NCI-H187 treated with DMSO at 0.1 percent for 48 hours (cell line): ENCODE measurements at regions not wholly inside any gene's neighbourhood (a gene's known extent, or its start where the extent isn't known, plus 50 kb on each side); places are given as distances from the start of the nearest gene placed in this dataset.
A peak's percentile ranks its signal among the peaks of the same experiment; 100 is the strongest.
"Not testable (repeated sequence)": the region's sequence is repeated elsewhere in the genome, so short reads cannot be mapped to it uniquely, and the experiment has no call there.

Experiments used
- DNase-seq: peaks from one replicate; lab custom pipeline; 2025; lab: John Stamatoyannopoulos, UW

DNA sequence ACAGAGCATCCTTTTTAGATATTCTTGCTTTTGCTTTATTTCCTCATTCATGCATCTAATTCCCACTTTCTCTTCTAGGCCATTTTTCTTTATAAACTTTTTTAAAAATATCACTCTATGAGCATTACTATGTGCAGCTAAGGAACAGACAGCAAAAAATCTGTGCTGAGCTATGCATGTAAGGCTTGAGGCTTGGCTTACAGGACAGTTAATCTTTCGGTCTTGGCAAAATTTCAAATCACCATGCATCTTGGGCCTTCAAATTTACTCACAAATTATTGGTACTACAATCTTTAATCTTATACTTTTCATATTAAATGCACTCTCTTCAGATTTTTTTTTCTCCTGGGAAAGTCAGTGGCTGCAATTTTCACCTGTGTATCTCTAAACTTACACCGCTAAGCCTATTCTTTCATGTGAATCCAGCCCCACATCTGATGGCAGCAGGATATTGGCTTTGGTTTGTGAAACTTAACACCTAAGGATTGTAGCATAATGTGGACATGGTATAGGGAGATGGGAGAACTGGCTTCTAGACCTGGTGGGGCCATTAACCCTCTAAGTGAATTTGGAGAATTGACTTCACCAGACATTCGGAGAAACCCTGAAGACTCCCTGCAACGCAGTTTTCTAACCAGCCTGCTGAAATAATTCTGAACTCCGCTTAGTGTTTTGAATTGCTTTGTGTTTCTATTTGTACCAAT, 278.3 kb downstream of the SPRY1 start:
- no peak for DNase-seq

DNA sequence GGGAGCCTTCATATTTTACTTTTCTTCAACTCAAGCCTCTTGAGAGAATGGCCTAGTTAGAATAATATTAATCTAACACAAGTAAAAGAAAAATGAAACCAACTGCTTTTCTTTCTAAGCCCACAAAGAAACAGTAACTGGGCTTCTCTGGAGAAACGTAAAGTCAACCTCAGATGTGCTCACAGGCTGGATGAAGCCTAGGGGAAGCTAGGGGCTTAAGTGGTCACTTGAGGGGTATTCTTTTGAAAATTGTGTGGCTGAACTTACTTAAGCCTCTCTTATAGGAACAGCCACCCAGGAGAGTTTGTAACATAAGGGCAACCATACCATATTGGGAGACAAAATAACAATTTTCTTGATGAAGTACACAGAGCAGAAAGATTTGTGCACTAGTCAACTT, 279.0 kb downstream of the SPRY1 start:
- DNase-seq, result no peak

DNA sequence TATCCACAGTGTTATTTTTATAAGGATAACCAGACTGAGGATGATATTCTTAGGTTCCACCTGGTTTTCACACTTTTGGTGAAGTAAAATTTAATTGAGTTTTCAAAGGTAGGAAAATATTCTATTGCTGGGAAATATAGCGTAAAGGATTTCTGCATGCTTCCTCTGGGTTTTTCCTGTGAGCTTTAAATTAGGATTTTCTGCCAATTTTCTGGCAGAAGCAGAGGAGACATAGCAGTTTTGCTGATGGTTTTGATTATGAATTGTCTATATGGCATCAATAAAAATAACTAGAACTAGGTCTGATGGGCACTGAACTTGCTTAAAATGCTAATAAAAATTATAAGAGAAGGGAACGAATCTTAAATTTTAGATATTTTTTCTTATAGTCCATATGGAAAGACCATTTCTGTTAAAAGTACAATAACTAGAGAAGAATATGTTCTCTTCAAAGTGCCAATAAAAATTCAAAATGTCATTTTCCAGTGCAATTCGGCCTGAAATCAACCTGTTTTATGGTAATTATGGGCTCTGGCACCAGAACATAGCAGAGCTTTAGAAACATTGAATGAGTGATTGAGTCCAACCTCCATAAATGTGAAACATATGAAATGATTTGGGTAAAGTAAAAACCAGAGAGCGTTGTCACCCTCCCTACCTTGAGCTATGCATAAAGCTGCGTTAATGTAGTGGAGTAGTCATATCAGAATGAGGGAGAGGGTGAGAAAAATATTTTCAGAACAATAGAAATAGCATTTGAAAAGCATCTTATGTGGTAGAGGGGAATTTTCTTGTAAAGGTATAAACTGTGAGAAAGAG, 279.7 kb downstream of the SPRY1 start:
- no peak for DNase-seq

DNA sequence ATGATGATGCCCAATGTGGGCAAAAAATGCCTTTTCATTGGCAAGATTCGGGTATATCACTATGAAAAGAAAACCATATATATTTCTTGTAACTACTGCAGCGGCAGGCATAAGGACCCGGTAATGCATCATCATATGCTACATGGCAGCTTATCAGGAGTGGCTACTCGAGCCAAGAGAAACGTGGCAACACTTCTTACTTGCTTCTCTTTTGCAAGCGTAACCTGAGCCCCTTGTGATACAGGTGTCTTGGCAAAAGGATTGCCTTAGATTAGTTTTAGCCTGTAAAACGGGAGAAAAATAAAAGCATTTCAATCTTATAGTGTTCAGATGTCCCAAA, 280.3 kb downstream of the SPRY1 start:
- peak; percentile 27 for DNase-seq

DNA sequence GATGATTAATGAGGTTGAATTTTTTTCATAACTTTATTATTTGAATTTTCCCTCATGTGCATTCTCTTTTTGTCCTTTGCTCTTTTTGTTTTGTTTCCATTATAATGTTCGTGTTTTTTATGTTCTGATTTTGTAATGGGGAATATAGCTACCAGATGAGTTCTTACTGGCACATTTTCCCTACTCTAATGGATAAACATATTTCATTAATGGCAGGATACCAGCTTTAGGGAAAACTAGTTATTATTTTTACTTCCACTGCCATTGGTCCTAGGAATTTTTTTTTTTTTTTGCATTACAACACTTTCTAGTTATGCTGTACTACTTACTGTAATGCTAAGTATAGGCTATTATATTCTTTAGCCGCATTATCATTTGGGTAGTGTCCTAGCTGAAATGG, 286.3 kb downstream of the SPRY1 start:
- DNase-seq, result no peak

DNA sequence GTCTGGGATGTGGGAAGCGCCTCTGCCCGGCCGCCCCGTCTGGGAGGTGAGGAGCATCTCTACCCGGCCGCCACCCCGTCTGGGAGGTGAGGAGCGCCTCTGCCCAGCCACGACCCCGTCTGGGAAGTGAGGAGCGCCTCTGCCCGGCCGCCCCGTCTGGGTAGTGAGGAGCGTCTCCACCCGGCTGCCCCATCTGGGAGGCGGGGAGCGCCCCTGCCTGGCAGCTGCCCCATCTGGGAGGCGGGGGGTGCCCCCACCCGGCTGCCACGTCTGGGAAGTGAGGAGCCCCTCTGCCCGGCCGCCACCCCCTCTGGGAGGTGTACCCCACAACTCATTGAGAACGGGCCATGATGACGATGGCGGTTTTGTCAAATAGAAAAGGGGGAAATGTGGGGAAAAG, 288.3 kb downstream of the SPRY1 start:
- DNase-seq, result not testable (repeated sequence)

DNA sequence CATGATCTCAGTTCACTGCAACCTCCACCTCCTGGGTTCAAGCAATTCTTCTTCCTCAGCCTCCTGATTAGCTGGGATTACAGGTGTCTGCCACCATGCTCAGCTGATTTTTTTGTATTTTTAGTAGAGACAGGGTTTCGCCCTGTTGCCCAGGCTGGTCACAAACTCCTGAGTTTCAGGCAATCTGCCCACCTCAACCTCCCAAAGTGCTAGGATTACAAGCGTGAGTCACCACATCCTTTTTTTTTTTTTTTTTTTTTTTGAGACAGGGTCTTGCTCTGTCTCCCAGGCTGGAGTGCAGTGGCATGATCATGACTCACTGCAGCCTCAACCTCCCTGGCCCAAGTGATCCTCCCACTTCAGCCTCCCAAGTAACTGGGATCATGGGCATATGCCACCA, 298.9 kb downstream of the SPRY1 start:
- DNase-seq, result not testable (repeated sequence)

DNA sequence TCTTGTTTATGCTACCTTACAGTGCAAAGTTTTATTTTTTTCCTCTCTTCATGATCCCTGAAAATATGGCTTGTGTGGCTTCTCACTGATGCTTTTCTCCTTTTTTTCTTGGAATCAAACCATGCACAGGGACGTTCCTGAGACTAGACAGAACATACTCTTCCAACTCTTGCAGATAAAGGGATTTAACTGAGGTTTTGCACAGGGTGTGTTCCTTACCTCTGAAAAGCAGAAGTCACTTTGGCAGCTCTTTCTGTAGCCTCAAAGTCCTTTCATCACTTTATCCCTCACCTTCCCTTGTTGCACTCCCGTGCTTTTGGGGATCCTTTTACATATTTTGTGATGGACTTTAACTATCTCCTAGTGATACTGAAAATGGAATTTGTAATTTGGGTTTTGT, 300.1 kb downstream of the SPRY1 start:
- no peak for DNase-seq

DNA sequence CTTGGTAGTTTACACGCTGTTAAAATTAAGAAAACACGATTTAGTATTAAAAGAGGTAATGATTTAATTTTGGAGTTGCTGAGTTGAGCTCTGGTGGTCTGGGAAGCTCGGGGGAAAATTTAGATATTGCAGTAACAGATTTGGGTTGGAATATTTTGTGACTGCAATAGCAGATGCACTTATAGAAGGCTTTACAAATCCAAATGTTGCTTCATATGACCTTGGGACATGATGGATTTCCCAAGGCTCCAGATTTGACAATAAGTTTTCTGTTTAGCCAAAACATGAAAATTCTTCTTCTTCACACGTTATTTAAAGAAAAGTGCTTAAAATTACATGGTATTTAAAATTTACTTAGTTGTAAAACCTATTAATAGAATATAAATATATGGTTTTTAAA, 302.0 kb downstream of the SPRY1 start:
- DNase-seq, result no peak

DNA sequence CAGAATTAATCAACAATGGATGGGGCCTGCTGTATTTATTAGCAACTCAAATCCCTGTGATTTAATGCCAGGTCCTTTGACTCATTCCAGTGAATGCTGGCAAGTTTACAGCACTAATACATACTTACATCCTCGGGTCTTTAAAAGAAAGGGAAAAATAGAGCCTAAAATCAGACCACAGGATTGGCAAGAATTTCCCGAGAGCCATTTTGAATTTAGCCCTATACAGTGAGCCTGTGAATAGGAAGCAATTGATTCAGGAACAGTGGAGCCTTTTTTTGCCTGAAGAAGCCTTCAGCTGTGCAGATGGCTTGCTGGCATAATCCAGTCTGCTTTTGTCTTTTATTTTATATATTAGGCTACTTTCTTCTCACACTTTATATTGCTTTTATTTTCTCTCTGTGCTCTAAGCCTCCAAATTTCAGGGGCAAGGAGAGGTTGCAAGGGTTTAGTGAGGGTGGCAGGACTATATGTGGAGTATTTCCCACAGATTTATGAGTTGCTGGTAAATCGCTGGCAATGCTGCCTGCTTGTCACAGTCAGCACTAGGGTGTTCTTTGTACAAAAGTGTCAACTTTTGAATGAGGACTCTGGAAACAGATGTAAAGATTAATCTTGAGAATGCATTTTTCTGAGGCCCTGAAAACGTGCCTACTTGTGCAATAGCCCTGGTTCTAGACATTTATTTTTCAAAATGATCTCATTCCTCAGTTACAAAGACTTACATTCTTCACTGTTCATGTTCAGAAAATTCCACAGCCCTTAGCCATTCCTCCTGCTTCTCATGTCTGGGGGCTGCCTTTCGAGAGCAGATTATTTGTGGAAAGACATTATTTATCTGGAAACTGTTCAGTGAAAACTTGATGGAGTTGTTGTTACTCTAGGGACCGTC, 303.5 kb downstream of the SPRY1 start:
- no peak for DNase-seq

DNA sequence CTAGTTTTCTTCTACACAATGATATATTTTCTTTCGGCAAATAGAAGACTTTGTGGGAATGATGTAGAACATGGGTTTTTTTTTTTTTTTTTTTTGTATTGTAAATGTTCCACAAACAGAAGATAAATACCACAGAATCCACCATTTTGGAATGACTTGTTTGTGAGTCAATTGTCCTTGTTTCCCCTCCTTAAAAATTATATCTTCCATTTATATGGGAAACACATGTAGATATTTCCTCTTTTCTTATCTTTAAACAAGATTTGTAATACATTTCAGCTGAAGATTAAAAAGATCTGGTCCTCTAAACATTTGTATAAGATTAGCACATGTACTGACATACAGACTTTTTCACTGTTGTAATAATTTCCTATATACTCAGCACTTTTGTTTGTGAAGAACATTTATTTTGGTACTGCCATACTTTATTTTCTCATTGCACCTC, 304.6 kb downstream of the SPRY1 start:
- no peak for DNase-seq

DNA sequence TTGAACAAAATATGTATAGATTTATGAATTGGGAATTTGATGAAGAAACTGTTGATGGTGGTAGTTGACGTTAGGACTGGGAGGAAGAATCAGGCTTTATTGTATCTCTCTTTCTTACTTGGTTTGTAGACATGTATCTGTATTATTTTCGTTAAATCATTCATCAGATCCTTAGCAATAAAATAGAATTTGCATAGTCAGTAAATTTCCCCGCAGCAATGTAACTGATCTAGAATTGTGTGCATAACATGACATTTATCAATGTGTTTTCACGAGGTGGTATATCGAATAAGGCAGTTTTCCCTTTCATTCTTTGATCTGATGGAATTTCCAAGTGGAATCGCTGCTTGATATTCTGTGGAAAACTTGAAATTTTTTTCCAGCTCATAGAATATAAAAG, 308.8 kb downstream of the SPRY1 start:
- DNase-seq, result no peak

DNA sequence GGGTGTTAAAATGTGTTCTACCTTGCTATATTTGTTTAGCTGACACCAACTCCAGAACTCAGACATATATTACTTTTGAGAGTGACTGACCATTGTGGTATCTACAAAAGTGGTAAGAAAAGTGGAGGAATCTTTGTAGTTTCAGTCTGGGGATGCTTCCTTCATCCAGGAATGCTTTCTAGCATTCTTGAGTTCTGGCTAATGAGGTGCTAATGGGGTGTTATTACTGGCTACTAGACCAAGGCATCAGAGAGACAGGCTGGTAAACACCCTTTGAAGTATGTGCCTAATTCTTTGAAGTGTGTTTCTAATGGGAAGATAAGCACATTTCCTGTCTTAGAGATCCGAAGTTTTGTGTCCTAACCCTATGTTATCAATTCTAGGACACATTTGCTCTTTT, 310.4 kb downstream of the SPRY1 start:
- no peak for DNase-seq

DNA sequence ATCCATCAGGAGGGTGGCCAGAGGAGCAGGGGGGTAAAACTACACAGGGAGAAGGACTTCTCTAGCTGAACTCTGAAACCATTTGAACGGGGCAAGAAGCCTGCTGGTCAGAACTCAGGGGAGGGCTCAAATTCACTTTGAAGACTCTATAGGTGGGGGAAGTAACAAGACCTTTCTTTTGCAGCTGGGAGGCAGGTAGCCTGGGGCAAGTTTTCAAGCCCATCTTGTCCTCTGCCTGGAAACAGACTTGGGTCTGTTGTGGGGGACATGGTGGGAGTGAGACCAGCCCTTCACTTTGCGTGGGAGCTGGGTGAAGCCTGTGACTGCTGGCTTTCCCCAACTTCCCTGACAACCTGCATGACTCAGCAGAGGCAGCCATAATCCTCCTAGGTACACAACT, 312.3 kb downstream of the SPRY1 start:
- DNase-seq, result no peak

DNA sequence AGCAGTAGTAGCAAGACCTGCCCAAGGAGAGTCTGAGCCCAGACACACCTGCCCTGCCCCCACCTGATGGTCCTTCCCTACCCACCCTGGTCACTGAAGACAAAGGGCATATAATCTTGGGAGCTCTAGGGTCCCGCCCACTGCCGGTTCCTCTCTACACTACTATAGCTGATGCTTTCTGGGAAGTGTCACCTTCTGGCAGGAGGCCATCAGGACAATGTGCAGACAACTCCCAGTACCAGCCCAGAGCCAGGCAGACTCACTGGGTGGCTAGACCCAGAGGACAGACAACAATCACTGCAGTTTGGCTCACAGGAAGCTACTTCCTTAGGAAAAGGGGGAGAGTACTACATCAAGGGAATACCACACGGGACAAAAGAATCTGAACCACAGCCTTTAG, 312.7 kb downstream of the SPRY1 start:
- no peak for DNase-seq

DNA sequence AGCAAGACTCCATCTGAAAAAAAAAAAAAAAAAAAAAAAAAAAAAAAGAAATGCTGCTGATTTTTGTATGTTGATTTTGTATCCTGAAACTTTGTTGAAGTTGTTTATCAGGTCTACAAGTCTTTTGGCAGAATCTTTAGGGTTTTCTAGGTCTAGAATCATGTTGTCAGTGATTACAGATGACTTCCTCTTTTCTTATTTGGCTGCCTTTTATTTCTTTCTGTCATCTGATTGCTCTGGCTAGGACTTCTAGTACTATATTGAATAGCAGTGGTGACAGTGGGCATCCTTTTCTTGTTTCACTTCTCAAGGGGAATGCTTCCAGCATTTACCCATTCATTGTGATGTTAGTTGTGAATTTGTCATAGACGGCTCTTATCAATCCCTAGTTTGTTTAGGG, 334.4 kb downstream of the SPRY1 start:
- DNase-seq, result no peak

DNA sequence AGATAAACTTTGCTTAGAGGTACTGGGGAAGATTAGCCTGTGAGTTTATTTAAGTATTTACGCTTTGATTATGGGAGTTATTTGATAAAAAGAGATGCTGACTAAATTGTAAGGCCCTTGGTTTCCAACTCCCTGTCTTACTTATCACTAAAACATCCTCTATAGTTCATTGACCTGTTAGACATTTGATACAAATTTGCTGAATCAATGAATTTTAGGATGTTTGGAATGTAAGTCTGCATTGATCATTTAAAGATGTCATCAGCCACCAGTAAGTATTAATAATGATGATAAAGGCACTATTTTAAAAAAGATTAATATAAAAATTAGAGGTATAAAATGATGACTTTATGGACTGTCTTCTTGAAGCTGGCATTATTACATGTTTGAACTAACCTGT, 340.6 kb downstream of the SPRY1 start:
- no peak for DNase-seq

DNA sequence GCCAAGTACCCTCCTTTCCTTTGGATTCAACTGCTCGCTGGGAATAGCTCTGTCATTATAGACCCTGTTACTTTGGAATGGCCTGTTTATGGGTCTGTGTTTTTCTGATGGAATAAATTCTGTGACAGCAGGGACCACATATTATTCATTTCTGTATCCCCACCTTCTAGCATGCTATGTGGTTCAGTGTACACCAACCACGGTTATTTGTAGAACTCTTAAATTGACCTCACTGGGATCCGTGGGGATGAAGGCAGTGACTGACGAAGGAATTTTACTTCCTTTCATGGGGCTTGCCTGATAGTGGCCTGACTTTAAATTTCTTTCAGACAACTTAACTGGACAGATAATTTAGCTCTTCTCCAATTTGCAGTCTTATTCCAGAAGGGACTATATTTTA, 343.2 kb downstream of the SPRY1 start:
- DNase-seq, result no peak

DNA sequence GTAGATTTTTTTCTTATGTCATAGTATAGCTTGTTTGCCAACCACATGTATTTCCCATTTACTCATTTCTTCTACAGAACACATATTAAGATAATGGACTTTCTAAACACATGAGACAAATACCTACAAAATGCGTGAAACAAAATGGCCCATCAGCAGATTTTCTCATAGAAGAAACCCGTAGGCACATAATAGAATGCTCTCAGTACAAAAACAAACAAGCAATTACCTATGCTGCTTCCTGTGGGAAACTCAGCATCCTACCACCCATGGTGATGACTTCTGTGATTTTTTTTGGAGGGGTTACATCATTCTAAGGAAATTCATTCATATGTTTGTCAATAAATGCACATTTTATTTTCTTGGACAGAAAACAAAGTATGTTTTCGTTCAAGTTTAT, 343.6 kb downstream of the SPRY1 start:
- DNase-seq, result no peak

DNA sequence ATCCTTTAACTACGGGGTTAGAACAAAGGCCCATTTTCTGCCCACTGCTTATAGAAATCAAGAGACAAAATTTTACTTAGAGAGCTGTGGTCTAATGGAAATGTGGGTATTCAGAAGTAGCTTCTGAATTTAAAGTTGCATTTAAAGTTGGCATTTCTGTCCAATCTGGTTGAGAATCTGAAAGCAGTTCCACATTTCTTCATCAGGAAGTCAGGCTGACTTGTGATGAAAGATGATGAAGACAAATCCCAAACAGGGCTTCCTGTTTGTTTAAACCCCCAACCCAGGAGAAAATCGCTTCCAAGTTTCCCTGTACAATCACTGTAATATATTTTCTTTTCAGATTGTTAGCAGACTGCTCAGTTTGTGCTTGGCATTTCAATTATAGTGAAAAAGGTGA, 345.3 kb downstream of the SPRY1 start:
- DNase-seq, result no peak

DNA sequence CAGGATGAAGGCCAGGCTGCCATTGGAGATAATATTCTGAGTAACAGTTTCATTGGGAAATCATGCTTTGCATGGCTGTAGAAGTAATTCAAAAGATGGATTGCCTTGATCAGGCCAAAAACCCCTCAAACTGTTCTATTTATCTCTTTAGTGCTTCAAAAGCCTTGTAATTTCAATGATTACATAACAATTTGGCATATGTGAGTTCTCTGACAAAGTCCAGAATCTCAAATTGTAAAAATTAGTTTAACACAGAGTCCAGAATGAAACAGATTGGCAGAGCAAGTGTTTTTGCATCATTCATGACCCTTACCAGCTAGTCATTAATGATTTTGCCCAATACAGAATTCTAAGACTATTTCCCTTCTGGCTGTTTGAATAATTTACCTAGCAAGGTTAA, 347.3 kb downstream of the SPRY1 start:
- DNase-seq, result no peak

DNA sequence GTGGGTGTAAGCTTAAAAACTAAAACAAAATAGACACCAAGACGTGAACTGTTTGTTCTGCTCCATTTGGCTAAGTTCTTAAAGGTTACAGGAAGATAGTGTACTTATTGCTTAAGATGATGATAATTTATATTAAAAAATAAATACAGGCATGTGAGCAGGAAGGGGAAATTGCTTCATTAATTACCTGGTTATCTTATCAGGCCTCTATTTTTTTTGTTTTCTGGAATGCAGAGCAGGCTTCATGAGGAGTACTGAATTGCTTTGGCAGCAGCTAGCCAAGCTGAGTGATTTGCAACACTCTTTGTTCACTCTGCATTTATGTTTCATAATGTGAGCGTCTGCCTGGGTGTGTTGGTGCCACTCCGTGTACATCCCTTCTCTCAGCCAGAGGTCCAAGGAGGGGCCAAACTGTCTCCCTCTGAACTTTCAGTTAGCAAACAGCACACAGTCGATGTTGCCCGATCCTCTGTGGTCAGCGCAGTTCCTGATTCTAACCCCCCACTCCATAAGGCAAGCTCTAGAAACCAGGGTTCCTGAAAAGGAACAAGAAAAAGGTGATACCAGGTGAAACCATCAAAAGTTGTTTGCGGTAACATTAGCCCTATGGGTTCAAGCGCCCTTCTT, 348.2 kb downstream of the SPRY1 start:
- DNase-seq, result no peak
